ENCODE measurements at regions not wholly inside any gene's neighbourhood (a gene's known extent, or its start where the extent isn't known, plus 50 kb on each side); places are given as distances from the start of the nearest gene placed in this dataset.

GRCh38 chr2:100645695-100646429 is 83.1 kb downstream of the PDCL3 start:
- Histone ChIP-seq H3K9me3 (ENCODE audit: control insufficient read depth in 4 of 4, low read length in 3 of 4) (no peaks in the 10 kb centered on the region), H3K4me1 (ENCODE audit: control insufficient read depth in 4 of 4, insufficient read depth in 4 of 4, low read length in 3 of 4) (no peaks in the 10 kb centered on the region), H3K27ac (ENCODE audit: low read depth in 1 of 2, low read length in 2 of 2) (no peak overlapping the region), H3K36me3 (ENCODE audit: control insufficient read depth in 4 of 4, insufficient read depth in 3 of 4, low read depth in 1 of 4, low read length in 3 of 4) (no peaks in the 10 kb centered on the region), H3K4me3 (ENCODE audit: low read depth in 1 of 3, low read length in 3 of 3) (no peak overlapping the region), H3K9ac (ENCODE audit: low read depth in 1 of 2, low read length in 2 of 2) (no peak overlapping the region), H3K27me3 (ENCODE audit: control insufficient read depth in 4 of 4, insufficient read depth in 4 of 4, low read length in 3 of 4) (peaks cover 0 to 4% (median 0%) of the 10 kb centered on the region in 4 donors)
- 70% methylated on average over 8 of the region's 8 CpGs for WGBS
- no peak for TF ChIP-seq EGR1 (IDR thresholded peaks at IDR 0.05; ENCODE audit: low read depth in 2 of 2)
- TF ChIP-seq MAX (IDR thresholded peaks at IDR 0.05) = no peak
- TF ChIP-seq RXRA (IDR thresholded peaks at IDR 0.05) = no peak
- no peak for TF ChIP-seq NR2F2 (IDR thresholded peaks at IDR 0.05)
- TF ChIP-seq FOXA1 (IDR thresholded peaks at IDR 0.05) = no peak
- no peak for TF ChIP-seq TAF1 (conservative IDR thresholded peaks at IDR 0.05)
- no peak for TF ChIP-seq YY1 (IDR thresholded peaks at IDR 0.05)
- no peak for TF ChIP-seq JUND (IDR thresholded peaks at IDR 0.05)
- no peak for TF ChIP-seq HNF4A (conservative IDR thresholded peaks at IDR 0.05)
- TF ChIP-seq, protein P1, sequence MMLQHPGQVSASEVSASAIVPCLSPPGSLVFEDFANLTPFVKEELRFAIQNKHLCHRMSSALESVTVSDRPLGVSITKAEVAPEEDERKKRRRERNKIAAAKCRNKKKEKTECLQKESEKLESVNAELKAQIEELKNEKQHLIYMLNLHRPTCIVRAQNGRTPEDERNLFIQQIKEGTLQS (IDR thresholded peaks at IDR 0.05) = no peak
- TF ChIP-seq FOXA2 (IDR thresholded peaks at IDR 0.05) = no peak
- TF ChIP-seq, protein P2, sequence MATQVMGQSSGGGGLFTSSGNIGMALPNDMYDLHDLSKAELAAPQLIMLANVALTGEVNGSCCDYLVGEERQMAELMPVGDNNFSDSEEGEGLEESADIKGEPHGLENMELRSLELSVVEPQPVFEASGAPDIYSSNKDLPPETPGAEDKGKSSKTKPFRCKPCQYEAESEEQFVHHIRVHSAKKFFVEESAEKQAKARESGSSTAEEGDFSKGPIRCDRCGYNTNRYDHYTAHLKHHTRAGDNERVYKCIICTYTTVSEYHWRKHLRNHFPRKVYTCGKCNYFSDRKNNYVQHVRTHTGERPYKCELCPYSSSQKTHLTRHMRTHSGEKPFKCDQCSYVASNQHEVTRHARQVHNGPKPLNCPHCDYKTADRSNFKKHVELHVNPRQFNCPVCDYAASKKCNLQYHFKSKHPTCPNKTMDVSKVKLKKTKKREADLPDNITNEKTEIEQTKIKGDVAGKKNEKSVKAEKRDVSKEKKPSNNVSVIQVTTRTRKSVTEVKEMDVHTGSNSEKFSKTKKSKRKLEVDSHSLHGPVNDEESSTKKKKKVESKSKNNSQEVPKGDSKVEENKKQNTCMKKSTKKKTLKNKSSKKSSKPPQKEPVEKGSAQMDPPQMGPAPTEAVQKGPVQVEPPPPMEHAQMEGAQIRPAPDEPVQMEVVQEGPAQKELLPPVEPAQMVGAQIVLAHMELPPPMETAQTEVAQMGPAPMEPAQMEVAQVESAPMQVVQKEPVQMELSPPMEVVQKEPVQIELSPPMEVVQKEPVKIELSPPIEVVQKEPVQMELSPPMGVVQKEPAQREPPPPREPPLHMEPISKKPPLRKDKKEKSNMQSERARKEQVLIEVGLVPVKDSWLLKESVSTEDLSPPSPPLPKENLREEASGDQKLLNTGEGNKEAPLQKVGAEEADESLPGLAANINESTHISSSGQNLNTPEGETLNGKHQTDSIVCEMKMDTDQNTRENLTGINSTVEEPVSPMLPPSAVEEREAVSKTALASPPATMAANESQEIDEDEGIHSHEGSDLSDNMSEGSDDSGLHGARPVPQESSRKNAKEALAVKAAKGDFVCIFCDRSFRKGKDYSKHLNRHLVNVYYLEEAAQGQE (IDR thresholded peaks at IDR 0.05) = no peak
- TF ChIP-seq ZBTB33 (IDR thresholded peaks at IDR 0.05) = no peak
- no peak for TF ChIP-seq HNF4G (IDR thresholded peaks at IDR 0.05)
- no peak for TF ChIP-seq RAD21 (IDR thresholded peaks at IDR 0.05)
- no peak for TF ChIP-seq SP1 (IDR thresholded peaks at IDR 0.05)
- no peak for DNase-seq (ENCODE audit: low spot score)

DNA sequence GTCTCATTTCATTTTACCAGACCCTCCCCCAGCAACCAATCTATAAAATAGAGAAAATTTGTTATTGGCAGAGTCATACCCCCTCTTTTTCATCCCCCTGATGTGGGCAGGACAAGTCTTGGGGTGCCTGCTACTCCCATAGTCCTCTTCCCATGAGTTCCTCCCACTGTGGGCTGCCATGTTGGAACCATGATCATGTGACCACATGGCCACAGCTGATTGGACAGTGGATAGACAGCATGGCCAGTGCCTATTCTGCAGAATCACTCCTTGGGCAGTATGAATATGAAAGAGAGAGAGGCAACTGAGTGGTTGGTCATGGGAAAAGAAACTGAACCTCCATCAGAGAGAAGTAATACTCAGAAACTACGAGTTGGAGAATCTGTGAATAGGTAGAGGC is 84.9 kb downstream of the PDCL3 start:
- Histone ChIP-seq H3K4me1 (ENCODE audit: control insufficient read depth in 4 of 4, insufficient read depth in 4 of 4, low read length in 3 of 4) (no peaks in the 10 kb centered on the region), H3K27me3 (ENCODE audit: control insufficient read depth in 4 of 4, insufficient read depth in 4 of 4, low read length in 3 of 4) (no peaks in the 10 kb centered on the region), H3K36me3 (ENCODE audit: control insufficient read depth in 4 of 4, insufficient read depth in 3 of 4, low read depth in 1 of 4, low read length in 3 of 4) (no peaks in the 10 kb centered on the region), H3K9me3 (ENCODE audit: control insufficient read depth in 4 of 4, low read length in 3 of 4) (no peaks in the 10 kb centered on the region), H3K9ac (ENCODE audit: low read depth in 1 of 2, low read length in 2 of 2) (no peak overlapping the region), H3K4me3 (ENCODE audit: low read depth in 1 of 3, low read length in 3 of 3) (no peak overlapping the region), H3K27ac (ENCODE audit: low read depth in 1 of 2, low read length in 2 of 2) (no peak overlapping the region)
- DNase-seq (ENCODE audit: low spot score) = no peak
- no peak for TF ChIP-seq HNF4A (conservative IDR thresholded peaks at IDR 0.05)
- no peak for TF ChIP-seq FOXA1 (IDR thresholded peaks at IDR 0.05)
- TF ChIP-seq, protein P2 (IDR thresholded peaks at IDR 0.05) = no peak
- TF ChIP-seq YY1 (IDR thresholded peaks at IDR 0.05) = no peak
- 73% methylated on average over 1 of the region's 1 CpG for WGBS
